ENCODE measurements at regions not wholly inside any gene's neighbourhood (a gene's known extent, or its start where the extent isn't known, plus 50 kb on each side); places are given as distances from the start of the nearest gene placed in this dataset.
A peak's percentile ranks its signal among the peaks of the same experiment; 100 is the strongest.
"Not testable (repeated sequence)": the region's sequence is repeated elsewhere in the genome, so short reads cannot be mapped to it uniquely, and the experiment has no call there.

- no peak for TF ChIP-seq CTCF (IDR thresholded peaks at IDR 0.05)
- ATAC-seq (ENCODE audit: low FRiP score) (peak; percentile 86), DNase-seq (ENCODE audit: low spot score) (no peak)
Observed at GRCh38 chr5:14025569-14026286, 81.2 kb upstream of the DNAH5 start.

- no peak for TF ChIP-seq CTCF (IDR thresholded peaks at IDR 0.05)
- ATAC-seq (ENCODE audit: low FRiP score) (no peak), DNase-seq (ENCODE audit: low spot score) (no peak)
Observed at GRCh38 chr5:14022971-14023370, 78.5 kb upstream of the DNAH5 start.

GRCh38 chr5:14020944-14021343 lies 76.5 kb upstream of the DNAH5 start:
- ATAC-seq (ENCODE audit: low FRiP score); DNase-seq (ENCODE audit: low spot score): not testable (repeated sequence)

GRCh38 chr5:14019768-14020290 lies 75.3 kb upstream of the DNAH5 start:
- ATAC-seq (ENCODE audit: low FRiP score) (no peak), DNase-seq (ENCODE audit: low spot score) (no peak)
- no peak for TF ChIP-seq CTCF (IDR thresholded peaks at IDR 0.05)

- ATAC-seq (ENCODE audit: low FRiP score) (no peak), DNase-seq (ENCODE audit: low spot score) (no peak)
- no peak for TF ChIP-seq CTCF (IDR thresholded peaks at IDR 0.05)
Observed at GRCh38 chr5:14017904-14018303, 73.4 kb upstream of the DNAH5 start.

GRCh38 chr5:14016549-14016948 lies 72.1 kb upstream of the DNAH5 start:
- no peak for TF ChIP-seq CTCF (IDR thresholded peaks at IDR 0.05)
- DNase-seq (ENCODE audit: low spot score) (no peak), ATAC-seq (ENCODE audit: low FRiP score) (no peak)

- ATAC-seq (ENCODE audit: low FRiP score): peak; percentile 97
Observed at GRCh38 chr5:14011089-14012020, 66.9 kb upstream of the DNAH5 start.

More at GRCh38 chr5:14011089-14012020, 66.9 kb upstream of the DNAH5 start:
- DNase-seq (ENCODE audit: low spot score): peak; percentile 56
- TF ChIP-seq CTCF (IDR thresholded peaks at IDR 0.05): no peak
